ENCODE measurements at regions not wholly inside any gene's neighbourhood (a gene's known extent, or its start where the extent isn't known, plus 50 kb on each side); places are given as distances from the start of the nearest gene placed in this dataset.
"Not testable (repeated sequence)": the region's sequence is repeated elsewhere in the genome, so short reads cannot be mapped to it uniquely, and the experiment has no call there.

GRCh38 chr1:173342736-173343135 is 134.4 kb upstream of the PRDX6 start:
- DNase-seq (ENCODE audit: low spot score), result no peak

- DNase-seq (ENCODE audit: low spot score), result no peak
These were observed 132.9 kb upstream of the PRDX6 start for GRCh38 chr1:173344034-173344743.

- no peak for DNase-seq (ENCODE audit: low spot score)
These were observed 129.8 kb upstream of the PRDX6 start for GRCh38 chr1:173347282-173347818.

- DNase-seq (ENCODE audit: low spot score), result not testable (repeated sequence)
These were observed 124.5 kb upstream of the PRDX6 start for GRCh38 chr1:173352635-173353034.

- no peak for DNase-seq (ENCODE audit: low spot score)
These were observed 123.8 kb upstream of the PRDX6 start for GRCh38 chr1:173353350-173353749.

GRCh38 chr1:173354937-173355280 is 122.2 kb upstream of the PRDX6 start:
- DNase-seq (ENCODE audit: low spot score), result no peak

- DNase-seq (ENCODE audit: low spot score), result no peak
These were observed 121.7 kb upstream of the PRDX6 start for GRCh38 chr1:173355281-173356031.

GRCh38 chr1:173356191-173356762 is 120.9 kb upstream of the PRDX6 start:
- no peak for DNase-seq (ENCODE audit: low spot score)

- no peak for DNase-seq (ENCODE audit: low spot score)
These were observed 116.6 kb upstream of the PRDX6 start for GRCh38 chr1:173360487-173361063.

GRCh38 chr1:173362543-173362942 is 114.6 kb upstream of the PRDX6 start:
- DNase-seq (ENCODE audit: low spot score), result no peak

- no peak for DNase-seq (ENCODE audit: low spot score)
These were observed 112.3 kb upstream of the PRDX6 start for GRCh38 chr1:173364827-173365226.

GRCh38 chr1:173365341-173365740 is 111.8 kb upstream of the PRDX6 start:
- no peak for DNase-seq (ENCODE audit: low spot score)

- no peak for DNase-seq (ENCODE audit: low spot score)
These were observed 110.0 kb upstream of the PRDX6 start for GRCh38 chr1:173367136-173367535.

GRCh38 chr1:173370586-173370985 is 106.5 kb upstream of the PRDX6 start:
- DNase-seq (ENCODE audit: low spot score), result not testable (repeated sequence)

GRCh38 chr1:173376065-173376464 is 101.1 kb upstream of the PRDX6 start:
- DNase-seq (ENCODE audit: low spot score), result not testable (repeated sequence)

GRCh38 chr1:173377266-173377665 is 99.9 kb upstream of the PRDX6 start:
- no peak for DNase-seq (ENCODE audit: low spot score)

- DNase-seq (ENCODE audit: low spot score), result no peak
These were observed 93.8 kb upstream of the PRDX6 start for GRCh38 chr1:173383351-173383750.

- DNase-seq (ENCODE audit: low spot score), result no peak
These were observed 88.8 kb upstream of the PRDX6 start for GRCh38 chr1:173388352-173388751.

GRCh38 chr1:173392895-173393658 is 84.1 kb upstream of the PRDX6 start:
- DNase-seq (ENCODE audit: low spot score), result no peak

- no peak for DNase-seq (ENCODE audit: low spot score)
These were observed 83.5 kb upstream of the PRDX6 start for GRCh38 chr1:173393659-173394000.

- not testable (repeated sequence) for DNase-seq (ENCODE audit: low spot score)
These were observed 82.3 kb upstream of the PRDX6 start for GRCh38 chr1:173394813-173395212.

- no peak for DNase-seq (ENCODE audit: low spot score)
These were observed 81.4 kb upstream of the PRDX6 start for GRCh38 chr1:173395762-173396161.

Measured in NAMALWA (cell line).